ENCODE measurements at regions not wholly inside any gene's neighbourhood (a gene's known extent, or its start where the extent isn't known, plus 50 kb on each side); places are given as distances from the start of the nearest gene placed in this dataset.

GRCh38 chr4:163744861-163745260 is 250.4 kb downstream of the TMA16 start:
- H3K36me3 Mint-ChIP-seq (ENCODE audit: low read depth) = no peaks in the 10 kb centered on the region
- CTCF ChIA-PET = interaction anchor here (0.7 kb wide), 1 partner anchor 34 kb away, joined by 5 read pairs; no protein-coding TSS in a partner anchor
- H3K27me3 Mint-ChIP-seq (ENCODE audit: low read depth) = peaks cover 4% of the 10 kb centered on the region
- DNase-seq = no peak
- H3K4me1 Mint-ChIP-seq (ENCODE audit: low read depth) = no peaks in the 10 kb centered on the region
- intact Hi-C loops (cut with micrococcal nuclease) = no loop called here
- no peak overlapping the region for H3K27ac Mint-ChIP-seq
- no peaks in the 10 kb centered on the region for H3K9me3 Mint-ChIP-seq
- H3K4me3 Mint-ChIP-seq = no peak overlapping the region

- H3K9me3 Mint-ChIP-seq = no peaks in the 10 kb centered on the region
- CTCF ChIA-PET = no interaction called here
- no peaks in the 10 kb centered on the region for H3K4me1 Mint-ChIP-seq (ENCODE audit: low read depth)
- intact Hi-C loops (cut with micrococcal nuclease) = no loop called here
- DNase-seq = no peak
- H3K27ac Mint-ChIP-seq = no peak overlapping the region
- no peak overlapping the region for H3K4me3 Mint-ChIP-seq
- H3K36me3 Mint-ChIP-seq (ENCODE audit: low read depth) = no peaks in the 10 kb centered on the region
- peaks cover 4% of the 10 kb centered on the region for H3K27me3 Mint-ChIP-seq (ENCODE audit: low read depth)
Observed at GRCh38 chr4:163747293-163747692, 252.8 kb downstream of the TMA16 start.

- no peaks in the 10 kb centered on the region for H3K9me3 Mint-ChIP-seq
- CTCF ChIA-PET = no interaction called here
Observed at GRCh38 chr4:163747886-163748285, 253.4 kb downstream of the TMA16 start.

GRCh38 chr4:163748449-163748848 is 254.0 kb downstream of the TMA16 start:
- Mint-ChIP-seq H3K27ac (no peak overlapping the region), H3K36me3 (ENCODE audit: low read depth) (no peaks in the 10 kb centered on the region), H3K4me3 (no peak overlapping the region), H3K9me3 (no peaks in the 10 kb centered on the region), H3K27me3 (ENCODE audit: low read depth) (peaks cover 4% of the 10 kb centered on the region), H3K4me1 (ENCODE audit: low read depth) (no peaks in the 10 kb centered on the region)
- DNase-seq = no peak
- intact Hi-C loops (cut with micrococcal nuclease) = no loop called here
- CTCF ChIA-PET = no interaction called here

More at GRCh38 chr4:163747886-163748285, 253.4 kb downstream of the TMA16 start:
- Mint-ChIP-seq H3K27ac (no peak overlapping the region), H3K4me1 (ENCODE audit: low read depth) (no peaks in the 10 kb centered on the region), H3K4me3 (no peak overlapping the region), H3K36me3 (ENCODE audit: low read depth) (no peaks in the 10 kb centered on the region), H3K27me3 (ENCODE audit: low read depth) (peaks cover 4% of the 10 kb centered on the region)
- DNase-seq = no peak
- intact Hi-C loops (cut with micrococcal nuclease) = no loop called here

GRCh38 chr4:163755013-163755412 is 260.5 kb downstream of the TMA16 start:
- H3K36me3 Mint-ChIP-seq (ENCODE audit: low read depth) = no peaks in the 10 kb centered on the region
- H3K4me1 Mint-ChIP-seq (ENCODE audit: low read depth) = peaks cover 2% of the 10 kb centered on the region
- no peaks in the 10 kb centered on the region for H3K27me3 Mint-ChIP-seq (ENCODE audit: low read depth)
- CTCF ChIA-PET = interaction anchor here (0.6 to 3.8 kb wide), 7 partner anchors 77 to 976 kb away, joined by 3 to 22 read pairs (median 3); no protein-coding TSS in a partner anchor
- intact Hi-C loops (cut with micrococcal nuclease) = loop anchor here (1.0 to 10.0 kb wide), 6 partner anchors 74 to 980 kb away; no protein-coding TSS in a partner anchor
- no peak overlapping the region for H3K27ac Mint-ChIP-seq
- H3K9me3 Mint-ChIP-seq = no peaks in the 10 kb centered on the region
- no peak overlapping the region for H3K4me3 Mint-ChIP-seq
- no peak for DNase-seq

GRCh38 chr4:163757219-163757618 is 262.7 kb downstream of the TMA16 start:
- Mint-ChIP-seq H3K27ac (no peak overlapping the region), H3K36me3 (ENCODE audit: low read depth) (no peaks in the 10 kb centered on the region), H3K9me3 (no peaks in the 10 kb centered on the region), H3K4me1 (ENCODE audit: low read depth) (peaks cover 2% of the 10 kb centered on the region), H3K4me3 (no peak overlapping the region), H3K27me3 (ENCODE audit: low read depth) (no peaks in the 10 kb centered on the region)
- no peak for DNase-seq
- CTCF ChIA-PET = interaction anchor here (1.2 to 2.2 kb wide), 3 partner anchors 203 to 256 kb away, joined by 3 to 11 read pairs (median 7); no protein-coding TSS in a partner anchor
- intact Hi-C loops (cut with micrococcal nuclease) = loop anchor here (5.0 to 10.0 kb wide), 2 partner anchors 255 to 978 kb away; no protein-coding TSS in a partner anchor

- no peak for DNase-seq
- H3K27me3 Mint-ChIP-seq (ENCODE audit: low read depth) = no peaks in the 10 kb centered on the region
- H3K36me3 Mint-ChIP-seq (ENCODE audit: low read depth) = no peaks in the 10 kb centered on the region
- no peak overlapping the region for H3K27ac Mint-ChIP-seq
- no peak overlapping the region for H3K4me3 Mint-ChIP-seq
- CTCF ChIA-PET = interaction anchor here (1.2 to 2.2 kb wide), 3 partner anchors 204 to 255 kb away, joined by 3 to 7 read pairs (median 6); no protein-coding TSS in a partner anchor
- no peaks in the 10 kb centered on the region for H3K9me3 Mint-ChIP-seq
- intact Hi-C loops (cut with micrococcal nuclease) = loop anchor here (5.0 to 10.0 kb wide), 2 partner anchors 254 to 977 kb away; no protein-coding TSS in a partner anchor
- peaks cover 2% of the 10 kb centered on the region for H3K4me1 Mint-ChIP-seq (ENCODE audit: low read depth)
Observed at GRCh38 chr4:163758032-163758431, 263.5 kb downstream of the TMA16 start.

- no peaks in the 10 kb centered on the region for H3K4me1 Mint-ChIP-seq (ENCODE audit: low read depth)
- H3K4me3 Mint-ChIP-seq = no peak overlapping the region
- H3K27ac Mint-ChIP-seq = no peak overlapping the region
- peaks cover 2% of the 10 kb centered on the region for H3K27me3 Mint-ChIP-seq (ENCODE audit: low read depth)
- intact Hi-C loops (cut with micrococcal nuclease) = no loop called here
- no peak for DNase-seq
- no peaks in the 10 kb centered on the region for H3K36me3 Mint-ChIP-seq (ENCODE audit: low read depth)
- H3K9me3 Mint-ChIP-seq = no peaks in the 10 kb centered on the region
- CTCF ChIA-PET = no interaction called here
Observed at GRCh38 chr4:163762741-163763140, 268.3 kb downstream of the TMA16 start.

GRCh38 chr4:163764569-163764968 is 270.1 kb downstream of the TMA16 start:
- DNase-seq = no peak
- CTCF ChIA-PET = no interaction called here
- H3K9me3 Mint-ChIP-seq = no peaks in the 10 kb centered on the region
- peaks cover 2% of the 10 kb centered on the region for H3K27me3 Mint-ChIP-seq (ENCODE audit: low read depth)
- H3K4me3 Mint-ChIP-seq = no peak overlapping the region
- intact Hi-C loops (cut with micrococcal nuclease) = no loop called here
- H3K27ac Mint-ChIP-seq = no peak overlapping the region
- H3K36me3 Mint-ChIP-seq (ENCODE audit: low read depth) = no peaks in the 10 kb centered on the region
- no peaks in the 10 kb centered on the region for H3K4me1 Mint-ChIP-seq (ENCODE audit: low read depth)

GRCh38 chr4:163768014-163768413 is 273.5 kb downstream of the TMA16 start:
- Mint-ChIP-seq H3K4me1 (ENCODE audit: low read depth) (no peaks in the 10 kb centered on the region), H3K4me3 (no peak overlapping the region), H3K27me3 (ENCODE audit: low read depth) (peaks cover 2% of the 10 kb centered on the region), H3K27ac (no peak overlapping the region), H3K36me3 (ENCODE audit: low read depth) (no peaks in the 10 kb centered on the region), H3K9me3 (no peaks in the 10 kb centered on the region)
- intact Hi-C loops (cut with micrococcal nuclease) = no loop called here
- CTCF ChIA-PET = no interaction called here
- no peak for DNase-seq

GRCh38 chr4:163772238-163772637 is 277.7 kb downstream of the TMA16 start:
- H3K9me3 Mint-ChIP-seq = no peaks in the 10 kb centered on the region
- H3K27me3 Mint-ChIP-seq (ENCODE audit: low read depth) = no peaks in the 10 kb centered on the region
- no peaks in the 10 kb centered on the region for H3K36me3 Mint-ChIP-seq (ENCODE audit: low read depth)
- DNase-seq = no peak
- H3K4me3 Mint-ChIP-seq = no peak overlapping the region
- CTCF ChIA-PET = no interaction called here
- no peak overlapping the region for H3K27ac Mint-ChIP-seq
- intact Hi-C loops (cut with micrococcal nuclease) = no loop called here
- no peaks in the 10 kb centered on the region for H3K4me1 Mint-ChIP-seq (ENCODE audit: low read depth)

- CTCF ChIA-PET = interaction anchor here (0.6 to 1.1 kb wide), 2 partner anchors 8 to 92 kb away, joined by 3 read pairs; no protein-coding TSS in a partner anchor
- Mint-ChIP-seq H3K9me3 (no peaks in the 10 kb centered on the region), H3K27ac (no peak overlapping the region), H3K4me1 (ENCODE audit: low read depth) (no peaks in the 10 kb centered on the region), H3K27me3 (ENCODE audit: low read depth) (no peaks in the 10 kb centered on the region), H3K4me3 (no peak overlapping the region), H3K36me3 (ENCODE audit: low read depth) (no peaks in the 10 kb centered on the region)
- intact Hi-C loops (cut with micrococcal nuclease) = no loop called here
- no peak for DNase-seq
Observed at GRCh38 chr4:163773940-163774339, 279.4 kb downstream of the TMA16 start.

- CTCF ChIA-PET = interaction anchor here (0.6 kb wide), 1 partner anchor 21 kb away, joined by 3 read pairs; no protein-coding TSS in a partner anchor
- Mint-ChIP-seq H3K27ac (no peak overlapping the region), H3K4me3 (no peak overlapping the region), H3K27me3 (ENCODE audit: low read depth) (no peaks in the 10 kb centered on the region), H3K9me3 (no peaks in the 10 kb centered on the region), H3K36me3 (ENCODE audit: low read depth) (no peaks in the 10 kb centered on the region), H3K4me1 (ENCODE audit: low read depth) (no peaks in the 10 kb centered on the region)
- DNase-seq = no peak
- intact Hi-C loops (cut with micrococcal nuclease) = no loop called here
Observed at GRCh38 chr4:163776957-163777356, 282.5 kb downstream of the TMA16 start.
